ENCODE measurements at regions not wholly inside any gene's neighbourhood (a gene's known extent, or its start where the extent isn't known, plus 50 kb on each side); places are given as distances from the start of the nearest gene placed in this dataset.
A peak's percentile ranks its signal among the peaks of the same experiment; 100 is the strongest.
"Not testable (repeated sequence)": the region's sequence is repeated elsewhere in the genome, so short reads cannot be mapped to it uniquely, and the experiment has no call there.

GRCh38 chr6:82419132-82419581 lies 55.5 kb downstream of the TPBG start:
- no peak for DNase-seq

GRCh38 chr6:82419859-82420258 lies 56.2 kb downstream of the TPBG start:
- no peak for DNase-seq

GRCh38 chr6:82430611-82431010 lies 67.0 kb downstream of the TPBG start:
- DNase-seq, result no peak

- DNase-seq, result no peak
Measured at GRCh38 chr6:82436740-82437139, 73.1 kb downstream of the TPBG start.

- no peak for DNase-seq
Measured at GRCh38 chr6:82437701-82438100, 74.1 kb downstream of the TPBG start.

GRCh38 chr6:82441047-82441855 lies 77.6 kb downstream of the TPBG start:
- no peak for DNase-seq

- peak in 2 of 56 donors; percentile 1 to 7 for DNase-seq
Measured at GRCh38 chr6:82442061-82442719, 78.6 kb downstream of the TPBG start.

- DNase-seq, result no peak
Measured at GRCh38 chr6:82458147-82458546, 94.5 kb downstream of the TPBG start.

GRCh38 chr6:82458705-82459104 lies 95.1 kb downstream of the TPBG start:
- DNase-seq, result no peak

- DNase-seq, result no peak
Measured at GRCh38 chr6:82461536-82461935, 97.9 kb downstream of the TPBG start.

GRCh38 chr6:82467338-82467737 lies 103.7 kb downstream of the TPBG start:
- no peak for DNase-seq

- DNase-seq, result not testable (repeated sequence)
Measured at GRCh38 chr6:82470123-82470522, 106.5 kb downstream of the TPBG start.

- DNase-seq, result not testable (repeated sequence)
Measured at GRCh38 chr6:82475106-82475505, 111.5 kb downstream of the TPBG start.

- no peak for DNase-seq
Measured at GRCh38 chr6:82484001-82484400, 120.4 kb downstream of the TPBG start.

GRCh38 chr6:82484737-82485626 lies 121.4 kb downstream of the TPBG start:
- DNase-seq, result no peak

- no peak for DNase-seq
Measured at GRCh38 chr6:82487895-82488294, 124.3 kb downstream of the TPBG start.

GRCh38 chr6:82488403-82488802 lies 124.8 kb downstream of the TPBG start:
- DNase-seq, result no peak

GRCh38 chr6:82492134-82492533 lies 128.5 kb downstream of the TPBG start:
- no peak for DNase-seq

GRCh38 chr6:82493467-82493866 lies 129.8 kb downstream of the TPBG start:
- DNase-seq, result no peak

- DNase-seq, result no peak
Measured at GRCh38 chr6:82494367-82494766, 130.8 kb downstream of the TPBG start.

- not testable (repeated sequence) for DNase-seq
Measured at GRCh38 chr6:82501901-82502300, 138.3 kb downstream of the TPBG start.

GRCh38 chr6:82506526-82506925 lies 142.9 kb downstream of the TPBG start:
- no peak for DNase-seq
